ENCODE measurements at regions not wholly inside any gene's neighbourhood (a gene's known extent, or its start where the extent isn't known, plus 50 kb on each side); places are given as distances from the start of the nearest gene placed in this dataset.
"Not testable (repeated sequence)": the region's sequence is repeated elsewhere in the genome, so short reads cannot be mapped to it uniquely, and the experiment has no call there.

- DNase-seq (ENCODE audit: low read depth), result no peak
Measured at GRCh38 chr14:55897031-55897430, 221.2 kb upstream of the PELI2 start.

DNA sequence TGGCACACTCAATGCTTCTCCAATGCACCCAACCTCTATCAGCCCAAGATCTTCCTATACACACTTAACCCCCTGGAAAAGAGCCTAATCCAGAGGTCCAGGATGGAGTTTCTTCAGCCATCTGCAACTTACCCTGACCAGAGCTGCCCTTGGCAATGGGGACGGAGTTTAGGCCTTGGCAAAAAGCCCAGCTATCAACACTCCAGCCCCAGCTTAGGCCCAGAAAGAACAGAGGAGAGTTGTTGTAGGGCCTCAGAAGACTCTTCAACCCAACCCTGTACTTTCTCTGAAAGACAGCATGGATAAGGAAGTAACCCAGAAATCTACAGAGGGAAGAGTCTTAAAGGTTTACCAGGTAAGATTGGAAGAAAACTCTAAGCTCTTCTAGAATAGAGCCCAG lies 219.3 kb upstream of the PELI2 start:
- no peak for DNase-seq (ENCODE audit: low read depth)

- no peak for DNase-seq (ENCODE audit: low read depth)
Measured at GRCh38 chr14:55899531-55899930, 218.7 kb upstream of the PELI2 start.

- no peak for DNase-seq (ENCODE audit: low read depth)
Measured at GRCh38 chr14:55900749-55901148, 217.5 kb upstream of the PELI2 start.

GRCh38 chr14:55901291-55901690 lies 216.9 kb upstream of the PELI2 start:
- no peak for DNase-seq (ENCODE audit: low read depth)

DNA sequence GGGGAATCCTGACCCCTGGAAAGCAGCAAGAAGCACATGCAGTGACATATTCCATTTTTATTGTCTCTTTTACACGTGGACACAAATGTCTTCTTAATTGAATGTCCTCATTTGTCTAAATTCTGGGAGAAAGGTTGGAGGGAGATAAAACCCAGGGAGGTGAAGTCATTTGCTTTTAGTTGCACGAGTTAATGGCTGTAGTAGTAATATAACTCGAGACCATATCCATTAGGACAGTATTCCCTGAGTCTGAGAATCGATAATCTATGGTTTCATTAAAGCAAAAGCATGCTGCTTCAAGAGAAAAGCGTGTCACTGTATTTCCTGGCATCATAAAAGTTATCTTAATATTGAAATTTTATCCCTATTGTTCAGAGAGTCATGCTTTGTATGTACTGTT lies 216.0 kb upstream of the PELI2 start:
- no peak for DNase-seq (ENCODE audit: low read depth)

DNA sequence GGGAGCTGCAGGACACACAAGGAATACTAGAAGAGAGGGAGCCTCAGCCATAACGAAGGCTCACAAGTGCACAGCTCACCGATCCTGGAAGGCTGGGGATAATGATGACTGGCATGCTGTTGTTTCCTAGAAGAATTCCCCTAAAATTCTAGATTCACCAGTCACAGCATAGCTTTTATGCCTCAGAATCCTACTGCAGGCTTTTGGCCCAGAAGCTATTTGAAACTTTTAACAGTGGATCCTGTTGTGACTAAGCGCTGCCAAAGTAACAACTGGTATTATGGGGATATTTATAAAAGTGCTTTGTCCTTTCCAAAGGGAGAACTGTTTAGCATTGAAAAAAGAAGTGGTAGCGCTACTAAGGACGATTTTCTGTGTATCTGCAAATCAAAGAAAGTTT lies 214.1 kb upstream of the PELI2 start:
- DNase-seq (ENCODE audit: low read depth), result no peak

- no peak for DNase-seq (ENCODE audit: low read depth)
Measured at GRCh38 chr14:55908106-55908505, 210.1 kb upstream of the PELI2 start.

- no peak for DNase-seq (ENCODE audit: low read depth)
Measured at GRCh38 chr14:55909879-55910278, 208.3 kb upstream of the PELI2 start.

DNA sequence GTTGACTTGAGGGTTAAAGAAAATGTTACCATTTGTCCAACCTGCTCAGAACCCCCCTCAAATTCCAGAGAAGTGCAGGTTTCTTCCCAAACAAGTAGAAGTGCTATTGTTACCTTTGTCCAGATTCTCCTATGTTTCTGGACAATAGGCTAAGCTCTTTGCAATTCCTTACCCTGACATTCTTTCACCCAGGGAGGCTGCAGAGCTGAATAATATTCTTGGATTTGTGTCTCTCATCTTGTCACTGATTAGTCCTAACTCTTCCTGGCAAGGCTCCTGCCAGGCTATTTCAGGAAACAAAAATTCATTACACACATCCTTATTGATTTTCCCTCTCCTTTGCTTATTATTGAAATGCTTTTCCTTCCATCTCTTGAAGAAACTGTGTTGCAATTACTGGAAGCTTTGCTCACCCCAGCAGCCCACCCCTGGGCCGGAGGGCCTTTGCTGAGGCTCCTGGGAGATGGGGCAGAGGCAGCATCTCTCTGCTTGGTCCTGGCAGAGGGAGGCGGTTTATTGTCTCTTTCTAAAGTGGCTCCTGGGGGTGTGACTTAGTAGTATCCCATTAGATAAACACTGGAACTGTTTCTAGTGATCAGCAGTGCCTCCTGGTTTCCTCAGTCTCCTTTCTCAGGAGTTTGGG lies 207.5 kb upstream of the PELI2 start:
- no peak for DNase-seq (ENCODE audit: low read depth)

DNA sequence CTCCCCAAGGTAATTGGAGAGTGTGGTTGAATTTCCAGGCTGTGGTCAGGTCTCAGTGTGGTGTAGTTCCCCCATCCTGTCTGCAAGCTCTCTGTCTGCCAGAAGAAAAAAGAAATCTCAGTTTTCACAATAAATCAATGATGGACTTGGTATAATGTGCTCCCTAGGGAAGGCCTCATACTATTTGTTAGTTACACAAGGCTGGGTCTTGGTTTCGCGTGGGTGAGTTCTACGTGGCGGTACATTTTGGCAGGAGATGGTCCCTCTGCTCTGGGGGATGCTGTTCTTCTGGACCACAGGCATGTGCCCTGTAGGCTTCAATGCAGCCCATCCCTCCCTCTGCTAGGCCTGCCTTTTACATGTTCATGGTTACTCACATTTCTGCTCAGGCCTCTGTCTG lies 206.4 kb upstream of the PELI2 start:
- DNase-seq (ENCODE audit: low read depth), result no peak

DNA sequence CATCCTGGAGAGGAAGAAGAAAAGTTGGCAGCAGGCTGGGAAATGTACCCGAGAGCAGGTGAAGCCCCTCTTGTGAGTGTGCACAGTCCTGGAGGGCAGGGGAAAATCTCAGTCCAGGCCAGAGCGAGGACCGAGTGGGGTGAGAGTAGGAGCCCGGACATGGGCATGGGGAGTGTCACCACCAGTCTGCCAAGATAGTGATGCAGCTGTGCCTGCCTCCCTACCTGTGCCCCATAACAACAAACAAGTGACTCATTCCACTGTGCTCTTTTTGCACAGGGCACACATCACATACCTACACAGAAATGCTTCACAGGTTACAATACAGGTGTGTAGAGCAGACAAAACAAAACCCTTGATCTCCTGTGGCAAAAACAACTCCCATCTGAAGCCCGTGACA lies 205.9 kb upstream of the PELI2 start:
- DNase-seq (ENCODE audit: low read depth), result no peak

DNA sequence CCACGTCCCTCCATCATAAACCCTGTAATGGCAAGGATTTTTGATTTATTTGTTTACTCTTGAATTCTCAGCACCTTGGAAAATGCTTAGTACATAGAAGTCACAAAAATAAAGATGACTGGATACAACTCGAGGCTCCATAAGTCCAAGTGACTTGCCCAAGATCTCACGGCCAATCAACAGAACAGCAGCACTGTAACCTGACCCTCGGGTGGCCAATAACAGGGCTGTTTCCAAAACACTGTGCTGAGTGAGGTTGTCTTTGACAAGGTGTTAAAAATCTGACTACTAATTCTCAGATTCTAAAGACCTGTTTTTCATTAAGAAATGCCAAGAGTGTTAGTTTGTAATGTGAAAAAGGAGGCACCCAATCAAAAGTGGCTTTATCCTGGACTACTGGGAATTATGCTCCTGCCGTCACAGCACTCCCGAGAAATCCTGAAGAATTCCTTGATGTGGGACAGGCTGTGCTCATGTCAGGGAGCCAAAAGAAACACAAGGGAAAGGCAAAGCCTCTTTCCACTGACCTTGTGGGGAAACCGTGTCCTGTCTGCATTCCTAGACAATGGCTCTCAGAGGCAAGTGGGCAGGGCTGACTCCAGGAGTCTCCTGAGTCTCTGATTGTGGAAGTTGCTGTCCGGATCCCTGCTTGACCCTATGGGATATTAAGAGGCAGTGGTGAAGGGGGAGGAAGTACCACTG lies 204.7 kb upstream of the PELI2 start:
- DNase-seq (ENCODE audit: low read depth), result no peak

DNA sequence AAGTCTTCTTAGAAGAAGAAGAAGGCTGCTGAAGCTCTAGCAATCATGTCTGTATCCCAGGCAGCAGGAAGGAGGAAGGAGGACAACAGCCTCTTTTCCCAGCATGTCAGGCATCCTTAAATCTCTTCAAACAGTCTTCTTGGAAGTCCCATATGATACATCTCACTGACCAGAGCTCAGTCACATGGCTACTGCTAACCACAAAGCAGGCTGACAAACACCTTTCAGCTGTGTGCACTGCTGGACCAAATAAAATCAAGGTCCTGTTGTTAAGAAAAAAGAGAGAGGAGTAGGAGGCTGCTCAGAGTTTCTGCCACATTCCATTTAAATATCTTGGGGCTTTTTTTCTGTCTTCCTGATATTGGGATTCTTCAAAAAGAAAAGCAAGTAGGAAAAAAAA lies 203.4 kb upstream of the PELI2 start:
- no peak for DNase-seq (ENCODE audit: low read depth)

- DNase-seq (ENCODE audit: low read depth), result no peak
Measured at GRCh38 chr14:55915456-55915855, 202.8 kb upstream of the PELI2 start.

DNA sequence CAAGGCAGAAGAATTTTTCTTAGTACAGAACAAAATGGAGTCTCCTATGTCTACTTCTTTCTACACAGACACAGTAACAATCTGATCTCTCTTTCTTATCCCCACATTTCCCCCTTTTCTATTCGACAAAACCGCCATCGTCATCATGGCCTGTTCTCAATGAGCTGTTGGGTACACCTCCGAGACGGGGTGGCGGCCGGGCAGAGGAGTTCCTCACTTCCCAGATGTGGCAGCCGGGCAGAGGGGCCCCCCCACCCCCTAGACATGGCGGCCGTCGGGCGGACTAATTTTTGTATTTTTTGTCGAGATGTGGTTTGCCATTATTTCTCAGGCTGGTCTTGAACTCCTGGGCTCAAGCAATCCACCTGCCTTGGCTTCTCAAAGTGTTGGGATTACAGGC lies 198.4 kb upstream of the PELI2 start:
- not testable (repeated sequence) for DNase-seq (ENCODE audit: low read depth)

GRCh38 chr14:55921511-55921910 lies 196.7 kb upstream of the PELI2 start:
- DNase-seq (ENCODE audit: low read depth), result no peak

DNA sequence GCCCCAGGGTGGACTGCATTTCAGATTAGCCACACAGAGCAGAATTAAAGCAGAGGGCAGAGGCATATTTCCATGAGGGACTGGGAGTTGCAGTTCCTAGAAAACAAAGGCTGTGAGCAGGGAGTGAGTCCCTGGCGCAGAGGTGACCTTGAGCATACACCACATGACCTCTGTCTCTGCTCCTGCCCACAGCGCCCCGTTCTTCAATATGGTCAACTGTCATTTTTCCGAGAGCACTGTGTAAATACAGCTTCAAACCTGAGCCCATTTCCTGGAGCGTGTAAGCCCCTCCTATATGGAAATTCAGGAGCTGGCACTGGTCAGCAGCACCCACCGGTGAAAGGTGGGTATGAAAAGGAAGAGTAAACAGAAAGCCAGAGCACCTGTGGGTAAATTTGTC lies 192.2 kb upstream of the PELI2 start:
- no peak for DNase-seq (ENCODE audit: low read depth)

DNA sequence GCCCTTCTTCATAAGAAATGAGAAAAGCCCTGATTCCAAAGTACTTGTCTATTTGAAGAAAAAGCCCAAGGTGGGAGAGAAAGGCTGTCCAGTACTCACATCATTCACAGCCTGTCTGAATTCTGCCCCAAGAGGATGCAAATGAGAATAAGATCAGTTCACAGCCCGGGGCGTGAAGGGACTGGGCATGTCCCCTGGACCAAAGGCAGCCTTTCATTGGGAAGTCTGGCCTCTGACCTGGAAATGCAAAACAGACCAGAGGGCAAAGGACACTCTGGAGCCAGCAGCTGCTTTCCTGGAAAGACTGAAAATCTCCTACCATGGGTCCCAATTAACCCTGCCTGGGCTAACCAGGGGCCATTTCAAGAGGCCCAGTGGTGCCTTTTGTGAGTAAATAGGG lies 191.2 kb upstream of the PELI2 start:
- no peak for DNase-seq (ENCODE audit: low read depth)

- DNase-seq (ENCODE audit: low read depth), result no peak
Measured at GRCh38 chr14:55928276-55928675, 189.9 kb upstream of the PELI2 start.

- no peak for DNase-seq (ENCODE audit: low read depth)
Measured at GRCh38 chr14:55929136-55929535, 189.1 kb upstream of the PELI2 start.

DNA sequence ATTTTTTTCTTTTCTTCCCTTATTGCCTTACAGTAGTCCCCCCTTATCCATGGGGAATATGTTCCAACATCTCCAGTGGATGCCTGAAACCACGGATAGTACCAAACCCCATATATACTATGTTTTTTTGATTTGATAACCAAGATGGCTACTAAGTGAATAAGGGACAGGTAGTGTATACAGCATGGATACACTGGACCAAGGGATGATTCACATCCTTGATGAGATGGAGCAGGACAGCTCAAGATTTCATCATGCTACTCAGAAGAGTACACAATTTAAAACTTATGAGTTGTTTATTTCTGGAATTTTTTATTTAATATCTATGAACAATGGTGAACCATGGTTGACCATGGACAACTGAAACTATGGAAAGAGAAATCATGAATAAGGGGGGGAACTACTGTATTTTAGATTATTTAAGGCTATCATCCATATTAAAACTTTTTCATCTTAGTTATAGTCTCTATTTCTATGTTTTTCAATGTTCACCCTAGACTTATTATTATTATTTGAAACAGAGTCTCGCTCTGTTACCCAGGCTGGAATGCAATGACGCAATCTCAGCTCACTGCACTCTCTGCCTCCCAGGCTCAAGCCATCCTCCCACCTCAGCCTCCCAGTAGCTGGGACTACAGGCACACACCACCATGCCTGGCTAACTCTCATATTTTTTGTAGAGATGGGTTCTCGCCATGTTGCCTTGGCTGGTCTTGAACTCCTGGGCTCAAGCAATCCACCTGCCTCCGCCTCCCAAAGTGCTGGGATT lies 188.0 kb upstream of the PELI2 start:
- DNase-seq (ENCODE audit: low read depth), result no peak

DNA sequence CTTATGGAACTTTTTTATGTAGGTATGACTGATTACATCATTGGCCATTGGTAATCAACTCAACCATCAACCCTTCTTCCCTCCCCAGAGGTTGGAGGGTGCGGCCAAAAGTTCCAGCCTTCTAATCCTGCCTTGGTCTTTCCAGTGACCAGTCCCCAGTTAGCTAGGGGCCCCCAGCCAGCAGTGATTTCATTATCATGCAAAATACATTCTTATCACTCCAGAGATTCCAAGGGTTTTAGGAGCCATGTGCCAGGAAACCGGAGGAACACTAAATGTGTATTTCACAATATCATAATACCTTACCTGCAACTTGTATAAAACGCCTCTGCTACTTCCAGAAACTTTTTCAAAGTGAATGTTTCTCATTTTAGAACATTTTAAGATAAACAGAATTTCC lies 181.5 kb upstream of the PELI2 start:
- DNase-seq (ENCODE audit: low read depth), result no peak

All from stimulated activated CD8-positive, alpha-beta memory T cell treated with anti-CD3 and anti-CD28 coated beads, Interleukin-15, amount 100 ng/mL, for 1 hour (primary cell).